ENCODE measurements at regions not wholly inside any gene's neighbourhood (a gene's known extent, or its start where the extent isn't known, plus 50 kb on each side); places are given as distances from the start of the nearest gene placed in this dataset.
A peak's percentile ranks its signal among the peaks of the same experiment; 100 is the strongest.

- H3K9me3 Mint-ChIP-seq: no peaks in the 10 kb centered on the region
- H3K27ac Mint-ChIP-seq: no peak overlapping the region
- H3K36me3 Mint-ChIP-seq (ENCODE audit: low read depth): no peaks in the 10 kb centered on the region
These were observed 776.4 kb upstream of the ATXN8OS start for GRCh38 chr13:69331245-69331644.

GRCh38 chr13:69324090-69324886 is 783.3 kb upstream of the ATXN8OS start:
- Mint-ChIP-seq H3K27me3 (ENCODE audit: low read depth, poor library complexity) (no peaks in the 10 kb centered on the region), H3K36me3 (ENCODE audit: low read depth) (no peaks in the 10 kb centered on the region), H3K9me3 (no peaks in the 10 kb centered on the region), H3K4me3 (no peak overlapping the region), H3K27ac (no peak overlapping the region), H3K4me1 (no peaks in the 10 kb centered on the region)
- peak; percentile 10 for TF ChIP-seq CTCF (IDR thresholded peaks at IDR 0.05)
- no peak for DNase-seq

More at GRCh38 chr13:69331245-69331644, 776.4 kb upstream of the ATXN8OS start:
- DNase-seq: no peak
- Mint-ChIP-seq H3K4me3 (no peak overlapping the region), H3K27me3 (ENCODE audit: low read depth, poor library complexity) (no peaks in the 10 kb centered on the region), H3K4me1 (no peaks in the 10 kb centered on the region)
- no peak for TF ChIP-seq CTCF (IDR thresholded peaks at IDR 0.05)

- Mint-ChIP-seq H3K27ac (no peak overlapping the region), H3K4me1 (no peaks in the 10 kb centered on the region), H3K4me3 (no peak overlapping the region), H3K27me3 (ENCODE audit: low read depth, poor library complexity) (no peaks in the 10 kb centered on the region), H3K36me3 (ENCODE audit: low read depth) (no peaks in the 10 kb centered on the region), H3K9me3 (no peaks in the 10 kb centered on the region)
- TF ChIP-seq CTCF (IDR thresholded peaks at IDR 0.05): no peak
- no peak for DNase-seq
These were observed 788.0 kb upstream of the ATXN8OS start for GRCh38 chr13:69319656-69320055.

- no peak overlapping the region for H3K27ac Mint-ChIP-seq
- no peak for DNase-seq
- no peaks in the 10 kb centered on the region for H3K36me3 Mint-ChIP-seq (ENCODE audit: low read depth)
- no peaks in the 10 kb centered on the region for H3K9me3 Mint-ChIP-seq
- no peak for TF ChIP-seq CTCF (IDR thresholded peaks at IDR 0.05)
- no peaks in the 10 kb centered on the region for H3K4me1 Mint-ChIP-seq
- H3K27me3 Mint-ChIP-seq (ENCODE audit: low read depth, poor library complexity): no peaks in the 10 kb centered on the region
- H3K4me3 Mint-ChIP-seq: no peak overlapping the region
These were observed 792.6 kb upstream of the ATXN8OS start for GRCh38 chr13:69315039-69315438.

GRCh38 chr13:69306766-69307165 is 800.9 kb upstream of the ATXN8OS start:
- H3K4me3 Mint-ChIP-seq: no peak overlapping the region
- no peak for DNase-seq
- no peak overlapping the region for H3K27ac Mint-ChIP-seq
- no peaks in the 10 kb centered on the region for H3K36me3 Mint-ChIP-seq (ENCODE audit: low read depth)
- H3K9me3 Mint-ChIP-seq: no peaks in the 10 kb centered on the region
- TF ChIP-seq CTCF (IDR thresholded peaks at IDR 0.05): no peak
- H3K27me3 Mint-ChIP-seq (ENCODE audit: low read depth, poor library complexity): no peaks in the 10 kb centered on the region
- no peaks in the 10 kb centered on the region for H3K4me1 Mint-ChIP-seq

GRCh38 chr13:69300131-69300530 is 807.5 kb upstream of the ATXN8OS start:
- Mint-ChIP-seq H3K4me3 (no peak overlapping the region), H3K4me1 (no peaks in the 10 kb centered on the region), H3K27me3 (ENCODE audit: low read depth, poor library complexity) (no peaks in the 10 kb centered on the region), H3K27ac (no peak overlapping the region), H3K9me3 (no peaks in the 10 kb centered on the region), H3K36me3 (ENCODE audit: low read depth) (no peaks in the 10 kb centered on the region)
- DNase-seq: no peak
- no peak for TF ChIP-seq CTCF (IDR thresholded peaks at IDR 0.05)

Data from nephron progenitor cell (in vitro differentiated cells).